Gastroesophageal sphincter (tissue), 3 donors: ENCODE measurements at regions not wholly inside any gene's neighbourhood (a gene's known extent, or its start where the extent isn't known, plus 50 kb on each side); places are given as distances from the start of the nearest gene placed in this dataset.

Source experiments
- CTCF ChIP-seq, 4 experiments: fragments of 200-600 bp in 2 of 4; fragments of 450-650 bp in 2 of 4; sonication (generic) in 1 of 4; IDR thresholded peaks; one replicate each; pipeline ENCODE4 v1.5.1; 2017 to 2019; ENCODE audit warnings: antibody characterized with exemption in 4 of 4, mild to moderate bottlenecking in 2 of 4, moderate library complexity in 2 of 4
- EP300 ChIP-seq: sonication (generic); formaldehyde crosslinking; IDR thresholded peaks from one replicate; pipeline ENCODE4 v1.6.1; 2017; ENCODE audit warnings: antibody characterized with exemption, mild to moderate bottlenecking
- POLR2A ChIP-seq, 2 donors: fragments of 450-650 bp; IDR thresholded peaks; one replicate each; pipeline ENCODE4 v1.6.1; 2017; ENCODE audit warnings: antibody characterized with exemption in 2 of 2, mild to moderate bottlenecking in 2 of 2, moderate library complexity in 1 of 2
- POLR2AphosphoS5 ChIP-seq: sonication (generic); formaldehyde crosslinking; IDR thresholded peaks from one replicate; pipeline ENCODE4 v1.6.1; 2017; ENCODE audit warnings: antibody characterized with exemption

- TF ChIP-seq POLR2A (IDR thresholded peaks at IDR 0.05) (no peak), CTCF (IDR thresholded peaks at IDR 0.05) (no peak), POLR2AphosphoS5 (no peak), EP300 (no peak)
Observed at GRCh38 chr13:73793361-73793760, 340.8 kb downstream of the KLF12 start.
